K562 (cell line): ENCODE measurements at regions not wholly inside any gene's neighbourhood (a gene's known extent, or its start where the extent isn't known, plus 50 kb on each side); places are given as distances from the start of the nearest gene placed in this dataset.

Experiments
- EZH2 ChIP-seq: IDR thresholded peaks from 2 replicates; pipeline ENCODE4 v1.6.1; 2012; ENCODE audit warnings: low read depth, mild to moderate bottlenecking, inconsistent platforms, low read length, borderline replicate concordance
- NCOA2 ChIP-seq, 2 experiments: fragments of 450-650 bp; IDR thresholded peaks; 2 replicates each; pipeline ENCODE4 v1.6.1; 2018; ENCODE audit warnings: mild to moderate bottlenecking in 2 of 2, moderate library complexity in 1 of 2; ENCODE audit not compliant: partially characterized antibody in 2 of 2
- POLR2A ChIP-seq: fragments of 450-650 bp; conservative IDR thresholded peaks from 2 replicates; pipeline ENCODE4 v1.6.1; 2016
- SP2 ChIP-seq: IDR thresholded peaks from 2 replicates; pipeline ENCODE4 v1.6.1; 2011; ENCODE audit warnings: mild to moderate bottlenecking, low read depth, low read length, moderate library complexity; ENCODE audit not compliant: poor library complexity, severe bottlenecking; ENCODE audit errors: extremely low read depth
- YY1 ChIP-seq, 3 experiments: IDR thresholded peaks; 2 replicates each; pipeline ENCODE4 v1.6.1; 2011; ENCODE audit warnings: low read length in 2 of 3, mild to moderate bottlenecking in 2 of 3, moderate library complexity in 2 of 3, borderline replicate concordance in 1 of 3, control low read depth in 1 of 3, low read depth in 1 of 3; ENCODE audit not compliant: insufficient read depth in 3 of 3, insufficient replicate concordance in 2 of 3, control insufficient read depth in 1 of 3, insufficient read length in 1 of 3; ENCODE audit errors: extremely low read depth in 1 of 3
- ZNF766 ChIP-seq: fragments of 200-800 bp; sonication (Bioruptor generic); conservative IDR thresholded peaks from 2 replicates; pipeline ENCODE4 v1.6.1; 2016; ENCODE audit warnings: missing genetic modification characterization, missing compliant biosample characterization

GRCh38 chr12:111209811-111210210, 159.1 kb downstream of the PHETA1 start:
- TF ChIP-seq NCOA2 (IDR thresholded peaks at IDR 0.05; ENCODE audit: partially characterized antibody in 2 of 2) = no peak
- no peak for TF ChIP-seq EZH2
- no peak for TF ChIP-seq POLR2A
- TF ChIP-seq SP2 = no peak
- no peak for TF ChIP-seq ZNF766 (CRISPR knock-in tag)
- TF ChIP-seq YY1 (IDR thresholded peaks at IDR 0.05; ENCODE audit: borderline replicate concordance in 1 of 3, control insufficient read depth in 1 of 3, extremely low read depth in 1 of 3, insufficient read depth in 3 of 3, insufficient read length in 1 of 3, insufficient replicate concordance in 2 of 3, low read depth in 1 of 3, low read length in 2 of 3) = no peak
